Stimulated activated CD4-positive, alpha-beta T cell treated with anti-CD3 and anti-CD28 coated beads, Interleukin-15, amount 100 ng/mL, for 48 hours (primary cell): ENCODE measurements at regions not wholly inside any gene's neighbourhood (a gene's known extent, or its start where the extent isn't known, plus 50 kb on each side); places are given as distances from the start of the nearest gene placed in this dataset.

Experiments used
- DNase-seq, 2 donors: peaks; one replicate each; pipeline ENCODE4 v3.0.0-alpha.2; 2020; ENCODE audit warnings: low read depth in 2 of 2

DNA sequence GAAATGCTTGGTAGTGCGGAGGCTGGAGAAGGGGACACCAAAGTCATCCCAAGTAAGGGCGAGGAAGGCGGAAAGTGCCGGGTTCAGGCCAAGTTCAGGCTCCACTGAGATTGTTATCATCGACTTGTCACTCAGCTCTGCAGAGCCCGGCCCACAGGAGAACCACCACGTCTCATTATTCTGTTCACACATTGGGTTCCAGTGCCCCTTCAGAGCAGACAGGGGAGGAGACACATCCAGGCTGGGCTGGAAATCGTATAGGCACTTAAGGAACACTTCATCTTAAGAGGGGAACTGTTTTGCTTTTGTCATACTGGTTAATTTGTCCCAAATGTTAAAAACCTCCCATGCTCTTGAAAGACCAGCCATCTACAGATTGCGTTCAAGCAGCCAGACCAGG, 118.3 kb upstream of the ADAMTS18 start:
- DNase-seq = no peak

DNA sequence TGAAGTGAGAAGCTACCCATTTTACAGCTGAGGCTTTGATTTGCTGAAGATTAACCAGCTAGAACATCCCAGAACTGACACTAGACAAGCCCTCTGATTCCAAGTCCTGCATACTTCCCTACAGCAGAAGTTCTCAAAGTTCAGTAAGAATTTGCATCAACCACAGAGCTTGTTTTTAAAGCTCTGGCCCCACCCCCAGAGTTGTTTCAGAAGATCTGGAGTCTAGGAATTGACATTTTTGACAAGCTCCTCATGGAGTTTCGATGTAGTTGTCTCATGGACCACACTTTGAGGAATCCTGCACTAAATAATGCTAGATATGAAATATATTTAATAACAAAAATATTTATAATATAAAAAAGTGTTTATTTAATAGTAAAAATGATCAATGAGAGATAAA, 120.3 kb upstream of the ADAMTS18 start:
- no peak for DNase-seq

DNA sequence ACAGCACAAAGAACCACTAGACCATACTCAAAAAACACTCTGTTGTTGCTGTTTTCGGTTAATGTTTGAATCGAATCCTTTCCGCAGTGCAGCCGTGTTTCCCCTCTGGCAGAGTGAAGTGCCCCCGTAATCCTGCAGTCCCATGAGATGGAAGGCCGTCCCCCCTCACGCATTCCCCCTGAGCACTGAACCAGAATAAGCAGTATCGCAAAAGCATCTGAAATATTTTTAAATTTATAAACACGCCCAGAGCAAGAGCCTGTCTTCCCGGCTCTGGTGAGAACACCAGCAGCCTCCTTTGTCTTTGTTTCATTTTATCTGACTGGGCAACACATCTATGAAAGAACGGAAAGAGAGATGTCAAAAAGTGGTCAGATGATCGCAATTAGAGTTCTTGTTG, 121.0 kb upstream of the ADAMTS18 start:
- DNase-seq = no peak

DNA sequence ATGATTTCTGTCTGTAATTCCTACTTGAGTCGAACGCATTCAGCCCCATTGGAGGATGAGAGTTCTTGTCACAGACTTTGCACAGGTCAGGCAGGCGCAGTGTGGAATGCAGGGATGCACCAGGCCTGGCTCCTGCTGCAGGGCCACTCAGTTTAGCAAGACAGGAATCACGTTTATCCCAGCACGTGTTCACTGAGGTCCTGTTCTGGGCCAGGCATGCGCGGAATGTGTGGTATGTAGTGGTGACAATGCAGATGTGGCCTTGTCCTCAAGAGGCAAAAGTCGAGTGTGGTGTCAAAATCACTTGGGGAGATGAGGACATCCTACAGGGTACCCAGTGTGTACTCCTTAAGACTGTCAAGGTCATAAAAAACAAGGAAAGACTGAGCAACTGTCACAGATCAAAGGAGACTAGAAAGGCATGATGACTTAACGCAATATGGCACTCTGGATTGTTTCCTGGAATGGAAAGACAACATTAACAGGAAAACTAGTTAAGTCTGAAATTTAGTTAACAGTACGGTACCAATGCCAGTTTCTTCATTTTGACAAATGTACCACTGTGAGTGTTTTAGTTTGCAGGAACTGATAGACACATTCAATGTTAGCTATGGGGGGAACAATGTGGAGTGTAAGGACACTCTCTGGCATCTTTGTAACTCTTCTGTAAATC, 121.5 kb upstream of the ADAMTS18 start:
- DNase-seq = no peak

DNA sequence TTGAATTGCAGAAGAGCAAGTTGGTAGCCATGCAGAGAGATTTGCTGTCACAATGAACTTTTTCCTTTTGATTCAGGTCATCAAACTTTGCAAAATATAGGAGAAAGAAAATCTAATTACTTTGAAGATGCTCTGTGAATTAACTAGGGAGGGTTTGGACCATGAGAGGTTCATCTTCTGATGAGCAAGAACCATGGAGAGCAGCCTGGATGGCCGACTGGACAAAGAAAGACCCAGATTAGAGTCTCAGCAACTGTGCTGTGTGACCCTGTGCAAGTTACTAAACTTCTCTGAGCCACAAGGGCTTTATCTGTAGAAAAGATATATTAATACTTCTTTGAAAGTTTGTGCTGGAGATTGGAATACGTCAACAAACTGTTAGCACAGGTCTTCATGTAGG, 122.6 kb upstream of the ADAMTS18 start:
- no peak for DNase-seq

DNA sequence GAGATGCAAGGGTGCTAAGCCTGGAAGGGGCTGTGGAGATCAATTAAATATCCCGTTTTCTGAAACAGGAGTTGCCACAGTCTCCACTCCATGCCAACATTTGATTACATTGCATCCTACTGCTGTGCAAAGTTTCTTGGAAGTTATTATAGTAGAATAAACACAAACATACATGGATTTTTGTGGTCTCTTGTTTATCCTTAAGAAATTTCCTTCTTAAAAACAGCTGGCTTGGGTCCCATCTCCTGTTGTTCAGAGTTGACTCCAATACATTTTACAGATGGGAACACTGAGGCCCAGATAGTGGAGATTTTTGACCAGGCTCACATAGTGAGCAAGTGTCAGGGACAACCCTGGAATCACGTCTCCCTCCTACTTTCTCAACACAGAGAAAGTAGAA, 124.0 kb upstream of the ADAMTS18 start:
- no peak for DNase-seq

DNA sequence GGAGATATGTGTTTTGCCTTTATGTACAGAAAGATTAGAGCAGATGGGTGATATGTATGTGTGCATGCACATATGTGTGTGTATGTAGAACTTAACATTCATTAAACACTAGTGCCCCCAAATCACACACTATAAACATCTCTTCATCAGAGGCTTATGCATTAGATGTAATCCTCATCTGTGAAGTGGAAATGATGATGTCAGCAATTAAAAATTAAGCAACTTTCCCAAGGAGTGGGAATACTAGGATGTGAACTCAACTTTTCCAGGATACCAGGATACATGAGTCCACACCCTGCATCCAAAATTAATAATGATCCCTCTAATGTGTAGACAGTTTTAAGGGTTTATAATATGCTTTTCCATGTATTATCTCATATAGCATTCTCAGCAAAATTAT, 127.7 kb upstream of the ADAMTS18 start:
- DNase-seq = no peak

DNA sequence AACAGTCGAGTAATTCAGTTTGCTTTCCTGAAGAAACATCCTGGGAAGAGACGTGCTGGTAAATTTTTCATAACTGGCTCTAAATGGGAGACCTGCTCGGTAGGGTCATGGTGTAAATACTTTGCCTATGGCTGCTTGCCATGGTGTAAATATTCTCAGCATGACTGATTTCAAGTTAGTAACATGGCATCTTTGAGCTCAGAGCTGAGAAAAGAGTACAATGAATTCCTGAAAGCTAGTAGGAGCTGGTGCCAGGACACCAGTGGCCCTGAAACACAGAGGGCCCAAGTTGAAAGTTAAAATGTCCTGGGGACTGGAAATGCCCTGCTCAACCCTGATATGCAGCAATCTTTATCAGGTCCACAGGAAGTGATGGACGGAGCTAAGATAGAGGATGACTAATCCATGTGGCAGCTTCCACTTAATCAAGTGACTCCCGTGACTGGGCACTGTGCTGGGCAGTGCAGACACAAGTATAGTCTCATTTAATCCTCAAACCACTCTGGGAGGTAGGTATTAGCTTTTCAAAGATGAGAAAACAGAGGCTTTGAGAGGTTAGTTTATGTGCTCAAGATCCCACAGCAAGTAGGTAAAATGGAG, 130.1 kb upstream of the ADAMTS18 start:
- no peak for DNase-seq

DNA sequence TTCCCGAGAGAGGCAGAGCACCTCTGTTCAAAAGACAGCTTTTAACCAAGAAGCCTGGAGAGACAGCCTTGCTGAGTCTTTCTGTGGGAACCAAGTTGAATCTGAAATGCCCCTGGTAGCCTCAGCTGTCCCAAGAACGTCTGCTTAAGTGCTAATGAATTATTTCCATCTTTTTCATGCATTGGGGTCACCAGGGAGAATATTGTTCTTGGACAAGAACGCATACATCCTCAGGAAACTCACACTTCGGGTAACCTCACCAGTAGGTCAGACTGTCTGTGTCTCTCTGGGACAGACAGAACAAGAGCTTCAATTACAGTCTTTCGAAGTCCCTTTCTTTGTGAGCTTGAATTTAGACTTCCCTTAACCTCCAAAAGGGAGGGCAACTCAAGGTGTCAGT, 134.6 kb upstream of the ADAMTS18 start:
- no peak for DNase-seq

DNA sequence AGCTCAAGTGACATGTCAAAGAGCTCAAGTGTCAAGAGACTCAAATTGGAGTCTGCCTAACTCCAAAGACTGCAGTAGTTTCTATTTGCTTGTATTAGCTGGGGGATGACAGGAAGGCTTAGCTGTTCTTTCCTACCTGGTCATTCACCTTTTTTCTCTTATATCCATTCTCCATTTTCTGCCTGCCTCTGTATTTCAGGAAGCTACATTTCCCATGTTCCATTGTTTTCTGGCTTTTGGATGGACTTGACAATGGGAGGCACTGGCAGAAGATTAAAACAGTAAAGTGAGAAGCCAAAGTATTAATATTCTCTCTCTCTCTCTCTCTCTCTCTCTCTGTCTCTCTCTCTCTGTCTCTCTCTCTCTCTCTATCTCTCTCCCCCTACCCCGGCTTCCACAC, 135.7 kb upstream of the ADAMTS18 start:
- no peak for DNase-seq

DNA sequence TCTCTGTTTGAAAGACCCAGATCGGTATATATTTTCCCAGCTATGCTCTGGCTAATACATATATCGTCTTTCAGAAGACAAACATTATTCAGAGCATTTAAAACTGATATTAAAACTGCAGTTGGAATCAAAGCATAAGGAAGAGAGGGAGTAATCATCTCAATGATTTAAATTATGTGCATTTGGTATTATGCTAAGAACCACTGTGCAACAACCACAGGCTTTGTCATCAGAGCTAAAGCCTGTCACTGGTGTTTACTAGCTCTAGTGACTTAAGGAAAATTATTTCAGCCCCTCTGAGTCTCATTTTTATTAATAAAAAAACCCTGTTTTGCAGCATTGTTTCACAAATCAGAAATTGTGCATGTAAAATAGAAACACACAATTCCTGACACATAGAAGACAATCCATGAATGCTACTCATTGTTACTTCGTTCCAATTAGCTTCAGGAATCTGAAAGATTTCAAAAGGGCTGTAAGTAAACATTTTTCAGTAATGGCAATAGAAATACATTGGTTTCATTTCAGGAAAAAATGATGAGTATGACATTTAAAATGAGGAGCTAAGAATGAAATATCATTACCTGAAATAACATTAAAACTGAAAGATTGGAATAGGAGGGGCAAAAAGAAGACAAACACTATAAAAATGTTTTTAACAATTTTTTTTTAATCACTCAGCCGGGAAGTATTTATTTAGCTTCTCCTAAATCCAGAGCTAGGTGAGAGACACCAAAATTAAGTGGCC, 136.5 kb upstream of the ADAMTS18 start:
- DNase-seq = no peak

DNA sequence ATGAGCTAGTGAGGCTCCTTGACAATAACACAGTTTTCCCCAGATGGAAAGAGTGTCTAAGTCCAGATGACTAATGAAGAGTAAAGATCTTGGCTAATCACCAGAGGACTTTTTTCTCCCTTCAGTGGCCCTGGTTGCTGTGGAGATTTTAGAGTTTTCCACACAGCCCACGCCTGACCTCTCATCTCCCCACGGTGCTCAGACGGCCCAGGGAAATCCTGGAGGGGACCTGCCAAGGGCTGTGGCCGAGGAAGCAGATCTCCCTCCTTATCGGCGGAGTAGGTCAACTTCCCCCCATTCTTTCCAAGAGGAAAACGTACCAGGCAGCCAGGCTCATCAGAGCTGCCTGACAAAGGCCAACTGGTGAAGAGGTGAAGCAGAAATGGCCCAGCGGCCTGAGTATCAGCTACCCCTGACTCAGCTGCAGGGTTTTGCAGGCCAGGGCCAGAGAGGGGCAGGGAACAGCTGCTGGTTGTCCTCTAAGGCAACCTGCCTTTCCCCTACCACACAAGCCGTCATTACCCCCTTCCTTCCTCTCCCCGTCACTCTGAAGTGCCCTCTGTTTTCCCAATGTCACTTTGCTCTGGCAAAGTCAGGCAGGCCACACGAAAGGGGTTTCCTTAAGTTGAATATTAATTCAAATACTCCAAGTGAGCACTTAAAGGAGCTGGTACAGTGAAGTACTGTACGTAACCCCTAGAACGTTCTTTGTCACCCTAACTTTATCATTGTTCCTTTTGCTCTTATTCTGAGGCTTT, 140.2 kb upstream of the ADAMTS18 start:
- no peak for DNase-seq

DNA sequence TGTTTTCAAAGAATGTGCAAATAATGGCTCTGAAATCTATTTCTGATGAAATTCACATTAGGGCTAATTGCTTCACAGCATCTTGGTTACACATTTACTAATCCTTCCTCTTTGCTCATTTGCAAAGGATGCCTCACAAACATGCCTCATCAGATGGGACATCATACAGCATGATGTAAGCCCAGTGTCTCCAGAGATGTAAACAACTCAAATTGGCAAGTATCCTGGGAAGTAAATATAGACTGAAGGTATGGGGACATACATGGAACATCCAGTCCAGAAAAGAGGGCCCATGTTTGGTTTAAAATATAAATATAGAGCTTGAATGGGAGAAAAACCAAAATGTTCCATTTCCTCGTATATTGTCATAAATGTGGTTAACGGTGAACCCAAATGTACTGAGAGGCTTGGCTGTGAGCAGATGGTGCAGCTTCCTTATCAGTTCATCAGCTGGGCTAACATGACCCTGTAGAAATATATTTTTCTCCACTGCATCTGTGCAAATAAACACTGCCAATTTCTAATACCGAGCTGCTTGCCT, 142.9 kb upstream of the NUDT7 start:
- DNase-seq = no peak

DNA sequence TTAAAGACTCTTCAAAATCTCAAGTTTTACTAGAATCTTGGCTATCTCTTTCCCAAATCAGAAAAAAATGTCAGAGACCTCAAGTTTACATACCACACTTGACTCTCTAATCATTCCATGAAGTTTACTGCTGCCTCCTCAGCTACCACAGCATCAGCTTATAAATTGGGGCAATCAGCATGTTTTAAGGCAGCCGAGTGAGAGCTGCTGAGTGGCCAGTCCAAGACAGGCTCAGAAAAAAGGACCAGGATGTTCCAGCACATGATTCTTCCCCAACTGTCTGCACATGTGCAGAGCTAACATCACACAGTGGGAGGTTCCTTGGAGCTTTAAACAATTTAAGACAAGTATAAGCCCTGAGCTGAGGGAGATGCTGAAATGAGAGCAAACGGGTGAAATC, 140.6 kb upstream of the NUDT7 start:
- no peak for DNase-seq

DNA sequence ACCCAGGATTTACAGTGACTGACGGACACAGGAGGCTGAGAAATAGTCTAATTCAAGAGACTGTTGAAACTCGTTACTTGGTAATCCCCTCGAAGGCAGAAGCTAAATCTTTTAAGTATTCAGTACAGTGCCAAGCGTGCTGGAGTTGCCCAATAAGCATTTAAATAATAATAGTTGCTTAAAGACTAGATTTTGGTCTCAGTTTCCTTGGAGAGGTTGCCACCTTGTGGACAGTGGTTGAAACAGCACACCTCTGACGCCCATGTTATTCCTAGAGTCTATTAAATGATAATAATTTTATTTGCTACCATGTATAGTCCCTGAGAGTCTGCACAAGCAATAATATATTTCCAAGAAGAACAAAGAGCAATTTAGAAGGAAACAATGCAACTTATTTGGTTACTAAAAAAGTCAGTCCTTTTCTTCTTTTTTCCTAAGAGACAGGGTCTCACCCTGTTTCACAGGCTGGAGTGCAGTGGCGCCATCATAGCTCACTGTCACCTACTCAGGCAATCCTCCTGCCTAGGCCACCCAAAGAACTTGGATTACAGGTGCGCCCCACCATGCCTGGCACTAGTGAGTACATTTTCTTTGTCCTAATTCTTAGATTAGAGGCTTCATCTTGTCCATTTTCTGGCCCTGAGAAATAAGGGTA, 138.0 kb upstream of the NUDT7 start:
- peak in 1 of 2 donors; percentile 34 for DNase-seq

DNA sequence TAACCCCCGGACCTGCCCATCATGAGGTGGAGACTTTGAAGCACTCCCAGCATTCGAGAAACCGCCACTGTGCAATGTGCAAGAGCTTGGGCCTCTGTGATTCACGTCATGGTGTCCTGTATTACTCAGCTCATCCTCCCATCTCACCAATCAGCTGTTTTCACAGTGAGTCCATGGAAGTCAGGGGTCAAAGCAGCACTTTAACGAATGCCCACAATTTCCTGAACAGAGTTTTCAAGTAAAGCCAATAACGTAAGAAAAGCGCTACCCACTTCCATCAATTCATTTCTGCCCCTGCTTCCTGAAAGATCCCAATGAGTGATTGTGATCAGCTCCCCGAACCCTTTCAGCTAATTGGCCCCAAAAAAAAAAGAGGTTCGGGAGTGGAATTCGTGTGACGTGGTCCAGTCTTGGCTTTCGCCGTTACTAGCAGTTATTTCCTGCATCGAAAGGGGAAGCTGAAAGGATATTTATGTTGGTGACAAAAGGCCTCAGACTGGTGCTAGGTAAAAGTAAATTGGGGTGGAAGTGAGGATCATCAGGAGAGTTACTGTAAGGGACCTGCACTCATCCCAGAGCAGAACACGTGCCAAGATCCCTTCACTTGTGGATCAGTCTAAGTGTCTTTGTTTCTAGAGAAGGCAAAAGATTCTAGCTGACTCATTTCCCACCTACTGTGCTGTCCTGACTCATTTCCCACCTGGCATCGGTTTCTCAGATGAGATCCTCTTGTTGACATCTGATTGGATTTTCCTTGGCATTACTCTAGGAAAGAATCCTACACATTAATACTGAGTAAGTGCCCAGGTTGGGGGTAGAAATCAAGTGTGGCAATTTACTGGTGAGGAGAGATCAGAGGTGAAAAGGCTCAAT, 136.7 kb upstream of the NUDT7 start:
- no peak for DNase-seq

DNA sequence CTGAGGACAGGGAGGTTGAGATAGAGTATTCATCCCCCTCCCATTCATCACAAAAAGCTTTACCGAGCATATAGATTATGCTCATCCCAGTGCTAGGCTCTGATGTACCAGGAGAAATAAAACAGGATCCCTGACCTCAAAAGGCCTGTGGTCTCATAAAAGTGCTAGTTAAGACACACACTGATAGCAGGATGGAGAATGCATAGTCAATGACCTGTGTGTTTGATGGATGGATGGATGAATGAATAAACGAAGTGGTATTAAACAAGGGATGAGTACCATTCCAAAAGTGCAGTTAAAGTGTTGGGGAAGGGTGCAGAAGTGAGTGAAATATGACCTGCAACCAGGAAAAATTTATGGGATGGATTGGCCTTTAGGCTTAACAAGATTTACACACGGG, 133.9 kb upstream of the NUDT7 start:
- no peak for DNase-seq

DNA sequence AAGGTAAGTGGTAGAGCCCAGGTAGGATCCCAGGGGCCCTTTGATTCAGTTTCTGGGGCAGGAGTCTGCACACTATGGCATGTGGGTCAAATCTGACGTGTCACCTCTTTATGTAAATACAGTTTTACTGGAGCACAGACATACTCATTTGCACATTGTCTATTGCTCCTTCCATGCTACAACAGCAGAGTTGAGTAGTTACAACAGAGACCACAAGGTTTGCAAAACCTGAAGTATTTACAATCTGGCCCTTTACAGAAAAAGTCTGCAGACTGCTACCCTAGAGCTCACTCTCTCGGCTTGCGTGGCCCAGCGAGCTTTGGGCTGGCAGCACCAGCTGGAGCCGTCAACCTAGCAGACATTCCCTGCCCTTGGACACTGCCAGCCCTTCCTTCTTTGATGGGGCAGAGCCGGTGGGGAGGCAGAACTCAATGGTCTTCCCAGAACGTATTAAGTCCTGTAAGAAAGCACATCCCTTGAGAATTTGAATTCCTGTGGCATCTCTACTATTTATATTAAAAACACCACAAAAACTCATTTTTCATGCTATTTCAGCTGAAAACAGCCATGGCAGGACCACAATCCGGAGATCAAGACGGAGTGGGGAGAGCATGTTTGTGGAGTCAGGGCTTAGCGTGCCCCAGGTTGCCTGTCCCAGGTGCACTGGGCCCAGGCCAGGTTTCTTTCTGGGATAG, 133.1 kb upstream of the NUDT7 start:
- DNase-seq = no peak

DNA sequence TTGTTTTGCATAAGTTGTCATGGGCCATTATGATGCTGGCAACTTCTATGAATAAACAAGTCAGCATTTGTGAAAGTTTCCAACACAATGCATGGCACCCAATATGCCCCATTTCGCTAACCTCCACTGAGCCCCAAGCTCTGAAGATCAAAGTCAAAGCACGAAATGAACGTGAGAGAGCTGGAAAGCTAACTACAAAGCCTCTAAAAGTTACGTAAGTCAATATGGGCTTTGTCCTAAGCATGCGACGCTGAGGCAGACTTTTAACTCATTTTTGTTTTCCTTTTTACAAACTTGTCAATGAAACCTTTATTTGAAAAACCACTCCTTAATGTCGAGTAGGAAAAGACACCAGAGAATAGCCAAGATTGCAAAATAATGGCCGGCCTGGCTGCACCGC, 131.6 kb upstream of the NUDT7 start:
- DNase-seq = no peak

DNA sequence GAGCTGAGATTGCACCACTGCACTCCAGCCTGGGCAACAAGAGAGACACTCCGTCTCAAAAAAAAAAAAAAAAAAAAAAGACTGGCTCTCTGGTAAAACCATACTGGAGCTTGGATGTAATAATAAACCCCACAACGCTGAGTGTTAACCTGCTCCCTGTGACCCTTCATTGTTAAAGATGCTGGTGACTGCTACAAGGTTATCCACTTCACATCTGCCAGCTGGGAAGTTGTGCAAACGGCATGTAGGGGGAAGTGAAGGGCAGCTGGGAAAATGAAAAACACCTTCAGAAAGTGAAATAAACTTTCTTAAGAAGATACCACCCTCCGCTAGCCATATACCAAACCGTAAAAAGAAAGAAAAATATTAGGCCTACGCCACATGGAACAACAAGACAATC, 131.0 kb upstream of the NUDT7 start:
- DNase-seq = no peak
